Activated CD4-positive, alpha-beta T cell treated with anti-CD3 and anti-CD28 coated beads, Interleukin-2, Interleukin-4, amounts not matched to agents 100 ng/mL and 50 ng/mL, durations not matched to agents 16 hours and 8 hours (primary cell): ENCODE measurements at regions not wholly inside any gene's neighbourhood (a gene's known extent, or its start where the extent isn't known, plus 50 kb on each side); places are given as distances from the start of the nearest gene placed in this dataset.
A peak's percentile ranks its signal among the peaks of the same experiment; 100 is the strongest.

Source experiments
- DNase-seq: peaks from one replicate; pipeline ENCODE4 v3.0.0-alpha.2; 2020; ENCODE audit warnings: low spot score

DNA sequence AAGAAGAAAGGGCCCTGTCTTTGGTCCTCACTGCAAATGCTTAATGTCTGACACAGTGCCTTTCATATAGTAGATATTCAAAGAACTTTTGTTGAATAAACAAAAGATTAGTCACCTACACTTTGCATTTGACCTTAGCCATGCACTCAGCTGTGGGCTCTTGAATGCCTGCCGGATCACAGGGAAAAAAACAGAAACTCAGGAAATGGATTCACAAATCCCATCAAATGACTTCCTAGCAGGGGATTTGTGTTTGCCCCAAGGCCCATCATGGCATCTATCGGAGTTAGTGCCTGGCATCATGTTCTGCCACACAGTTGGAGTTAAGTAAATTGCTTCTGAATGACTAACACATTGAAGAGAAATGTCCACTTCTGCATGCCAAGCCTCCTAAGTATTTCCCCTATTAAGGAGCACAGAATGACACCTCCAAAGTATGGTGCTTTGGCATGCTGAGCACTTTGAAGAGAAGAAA is 72.3 kb upstream of the DST start:
- DNase-seq, result no peak

GRCh38 chr6:56714273-56714672 is 71.6 kb upstream of the DST start:
- no peak for DNase-seq

- no peak for DNase-seq
These were observed 70.6 kb upstream of the DST start for GRCh38 chr6:56713254-56713672.

GRCh38 chr6:56710967-56711366 is 68.3 kb upstream of the DST start:
- DNase-seq, result no peak

DNA sequence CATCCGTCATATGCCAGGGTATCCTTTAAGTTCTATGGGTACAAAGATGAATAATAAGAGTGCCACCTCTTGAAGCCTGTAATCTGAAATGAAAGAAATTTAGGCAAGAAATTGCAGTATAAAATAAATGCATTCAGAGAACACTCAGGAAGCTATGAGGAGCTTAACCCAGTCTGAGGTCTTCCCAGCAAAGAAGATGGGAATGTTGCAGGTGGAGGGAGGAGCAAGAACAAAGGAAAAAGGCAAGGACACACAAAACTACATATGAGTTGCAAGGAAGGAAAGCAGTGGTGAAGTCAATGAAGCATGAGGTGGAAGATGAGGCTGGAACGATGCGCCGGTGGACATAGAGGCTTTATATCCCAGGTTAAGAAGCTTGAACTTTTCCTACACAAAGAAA is 67.0 kb upstream of the DST start:
- DNase-seq, result no peak

- DNase-seq, result peak; percentile 28
These were observed 66.3 kb upstream of the DST start for GRCh38 chr6:56708810-56709597.

DNA sequence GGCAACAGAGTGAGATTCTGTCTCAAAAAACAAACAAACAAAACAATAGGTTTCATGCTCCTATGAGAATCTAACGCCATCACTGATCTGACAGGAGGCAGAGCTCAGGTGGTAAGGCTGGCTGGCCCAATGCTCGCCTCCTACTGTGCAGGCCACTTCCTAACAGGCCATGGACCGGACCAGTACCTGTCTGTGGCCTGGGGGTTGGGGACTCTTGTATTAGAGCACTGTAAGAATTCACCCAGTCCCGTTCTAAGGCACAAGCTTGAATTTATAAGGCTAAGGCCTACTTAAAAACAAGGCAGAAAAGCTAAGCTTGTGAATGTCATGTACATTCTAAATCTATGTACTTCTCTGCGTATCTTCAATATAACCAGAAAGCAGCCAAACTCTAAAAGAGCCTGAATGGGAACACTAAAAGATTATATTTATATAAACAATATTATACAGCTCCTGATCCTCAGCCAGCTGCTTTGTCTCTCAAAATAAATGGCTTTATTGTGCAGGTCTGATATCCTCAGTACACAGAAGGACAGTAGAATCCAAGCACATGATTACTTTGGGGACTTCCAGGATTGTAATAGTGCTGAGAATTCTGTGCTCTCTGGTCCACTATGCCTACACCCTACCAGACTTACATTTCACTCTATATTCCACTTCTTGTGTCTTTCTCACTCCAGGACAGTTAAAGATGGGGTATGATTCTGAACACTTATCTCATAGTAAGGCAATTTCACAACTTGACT is 64.5 kb upstream of the DST start:
- DNase-seq, result no peak

DNA sequence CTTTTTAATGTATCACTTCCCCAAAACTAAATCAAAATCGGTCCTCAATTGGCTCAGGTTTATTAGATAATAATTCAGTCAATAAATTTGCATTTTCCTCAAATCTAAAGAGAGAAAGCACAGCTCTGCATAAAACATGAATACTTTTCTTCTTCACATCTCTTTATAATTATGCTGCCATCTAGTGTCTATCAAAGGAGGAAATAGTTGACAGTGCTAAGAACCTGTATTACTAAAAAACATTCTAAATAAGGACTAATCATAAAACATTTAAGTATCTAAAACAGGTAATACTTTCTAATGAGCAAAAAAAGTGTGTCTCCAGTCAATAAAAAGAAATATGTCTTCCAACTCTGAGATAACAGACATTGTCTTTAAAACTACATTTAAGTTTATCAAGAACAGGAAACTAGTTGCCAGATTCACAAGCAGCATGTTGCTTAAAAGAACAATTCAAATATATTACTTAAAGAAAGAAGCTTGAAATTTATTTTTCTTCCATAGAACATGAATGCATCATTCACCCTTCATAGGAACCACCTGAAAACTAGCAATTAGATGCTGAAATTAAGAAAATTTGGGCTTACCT is 56.5 kb upstream of the DST start:
- DNase-seq, result peak; percentile 4

DNA sequence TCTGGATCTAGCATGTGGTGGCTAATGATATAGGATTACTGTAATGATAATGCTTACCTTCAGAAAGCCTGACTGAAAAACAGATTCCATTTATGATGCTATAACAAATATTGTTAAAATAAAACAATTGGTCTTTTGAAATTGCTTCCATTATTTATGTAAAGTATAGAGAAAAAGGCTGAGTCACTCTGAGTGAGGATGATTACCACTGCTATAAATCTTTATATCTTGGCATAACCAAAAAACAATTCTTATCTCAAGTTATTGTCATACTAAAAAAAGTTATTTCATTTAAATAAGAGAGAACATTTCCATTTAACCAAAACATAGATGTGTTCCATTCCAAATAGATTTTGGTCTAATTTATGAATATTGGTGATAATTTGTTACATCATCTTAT is 53.0 kb upstream of the DST start:
- no peak for DNase-seq

DNA sequence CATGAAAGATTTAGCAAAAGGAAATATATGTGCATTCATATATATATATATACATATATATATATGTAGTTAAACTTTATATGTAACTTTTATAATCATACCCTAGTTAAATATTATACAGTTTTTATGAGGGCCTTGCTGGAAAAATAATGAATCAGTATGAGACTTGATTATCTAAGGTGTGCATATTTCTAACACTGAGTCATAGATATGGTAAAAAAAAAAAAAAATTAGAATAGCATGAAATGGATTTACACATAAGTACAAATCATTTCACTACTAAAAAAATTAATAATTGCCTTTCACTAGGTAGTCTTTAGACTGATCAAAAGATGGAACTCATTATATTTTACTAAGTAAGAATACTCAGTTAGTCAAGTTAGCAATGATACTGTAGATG is 51.3 kb upstream of the DST start:
- DNase-seq, result no peak

- DNase-seq, result no peak
These were observed 50.5 kb upstream of the DST start for GRCh38 chr6:56693246-56693607.

DNA sequence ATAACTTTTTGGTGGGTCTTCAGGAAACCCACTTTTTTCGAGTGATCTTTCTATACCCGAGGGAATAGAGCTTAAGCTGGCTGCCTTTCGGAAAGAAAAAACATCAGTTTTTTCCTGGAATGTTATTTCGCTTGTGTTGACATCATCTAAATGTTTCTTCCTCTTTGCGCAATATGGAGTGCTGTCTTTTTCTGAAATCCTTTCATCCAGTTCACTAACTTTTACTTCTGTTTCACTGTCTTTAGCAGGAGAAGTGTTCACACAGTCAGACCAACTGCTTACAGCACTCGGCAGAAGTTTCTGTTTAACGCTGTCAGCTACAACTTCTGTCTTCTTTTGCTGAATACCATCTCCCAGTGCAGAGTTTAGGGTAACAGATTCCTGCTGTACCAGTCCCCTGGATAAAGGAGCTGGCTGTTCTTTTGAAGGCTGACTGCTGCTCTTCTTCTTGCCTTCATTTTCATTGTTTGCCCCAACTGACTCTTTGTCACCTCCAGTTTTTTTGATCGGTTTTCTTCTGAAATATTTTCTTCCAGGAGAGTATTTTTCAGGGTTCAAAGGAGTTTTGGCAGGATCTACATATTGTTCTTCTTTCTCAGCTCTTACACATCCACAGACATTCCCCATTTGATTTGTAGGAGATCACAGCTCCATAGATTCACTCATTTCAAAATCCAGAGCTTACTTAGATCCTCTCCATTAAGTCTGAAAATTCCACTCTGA is 50.0 kb upstream of the DST start:
- DNase-seq, result no peak
